CD4-positive, alpha-beta T cell (primary cell): ENCODE measurements at regions not wholly inside any gene's neighbourhood (a gene's known extent, or its start where the extent isn't known, plus 50 kb on each side); places are given as distances from the start of the nearest gene placed in this dataset.

ENCODE experiments used
- ATAC-seq: fragments of 200-7000 bp; cut with Tn5 transposase; one replicate; pipeline ENCODE4 v1.10.0; 2022; ENCODE audit warnings: mild to moderate bottlenecking; ENCODE audit not compliant: poor library complexity
- CTCF ChIA-PET: fragments of 350-600 bp; sonication (Branson Sonifier 250); formaldehyde crosslinking; loops from one replicate; lab custom pipeline; 2021; ENCODE audit warnings: antibody characterized with exemption, inconsistent platforms; lab: Charles Lee
- POLR2A ChIA-PET: fragments of 350-600 bp; sonication (Branson Sonifier 250); formaldehyde crosslinking; loops from one replicate; lab custom pipeline; 2021; ENCODE audit warnings: antibody characterized with exemption, inconsistent platforms; lab: Charles Lee
- DNase-seq, 14 experiments: peaks; one replicate each; pipeline ENCODE4 v3.0.0-alpha.2; 2013 to 2020; ENCODE audit warnings: mixed read lengths in 2 of 14
- H3K27ac ChIP-seq, 2 donors: one replicate each; pipeline versions ENCODE4 v1.5.1 to v1.7.0; 2013; ENCODE audit warnings: low read length in 2 of 2, low read depth in 1 of 2, mild to moderate bottlenecking in 1 of 2
- H3K27me3 ChIP-seq, 2 experiments: 1 replicate in 1 of 2; 2 replicates in 1 of 2; pipeline versions ENCODE4 v1.6.1 to v1.7.0; 2013; ENCODE audit warnings: low read length in 2 of 2, control low read depth in 1 of 2, mild to moderate bottlenecking in 1 of 2, moderate library complexity in 1 of 2; ENCODE audit not compliant: insufficient read depth in 2 of 2, control insufficient read depth in 1 of 2
- H3K36me3 ChIP-seq: one replicate; pipeline ENCODE4 v1.6.1; 2013; ENCODE audit warnings: low read length, control low read depth; ENCODE audit not compliant: insufficient read depth
- H3K4me1 ChIP-seq: one replicate; pipeline ENCODE4 v1.6.1; 2013; ENCODE audit warnings: low read length, control low read depth; ENCODE audit not compliant: insufficient read depth
- H3K4me3 ChIP-seq: one replicate; pipeline ENCODE4 v1.5.1; 2013; ENCODE audit warnings: mild to moderate bottlenecking, low read length, moderate library complexity
- H3K9me3 ChIP-seq, 2 experiments: 1 replicate in 1 of 2; 2 replicates in 1 of 2; pipeline versions ENCODE4 v1.6.1 to v1.7.0; 2013; ENCODE audit warnings: low read length in 2 of 2, mild to moderate bottlenecking in 2 of 2, control low read depth in 1 of 2, moderate library complexity in 1 of 2; ENCODE audit not compliant: control insufficient read depth in 1 of 2, insufficient read depth in 1 of 2
- H3K27ac Mint-ChIP-seq: one replicate; pipeline ENCODE4 v1.8.0; 2020; ENCODE audit warnings: mixed read lengths
- H3K27me3 Mint-ChIP-seq: one replicate; pipeline ENCODE4 v1.8.0; 2021; ENCODE audit warnings: mixed read lengths
- H3K36me3 Mint-ChIP-seq: one replicate; pipeline ENCODE4 v1.8.0; 2021; ENCODE audit warnings: low read depth, mixed read lengths
- H3K4me1 Mint-ChIP-seq: one replicate; pipeline ENCODE4 v1.8.0; 2021; ENCODE audit warnings: low read depth, mixed read lengths
- H3K4me3 Mint-ChIP-seq: one replicate; pipeline ENCODE4 v1.8.0; 2020; ENCODE audit warnings: mild to moderate bottlenecking, mixed read lengths
- H3K9me3 Mint-ChIP-seq: one replicate; pipeline ENCODE4 v1.8.0; 2020; ENCODE audit warnings: mixed read lengths
- CTCF ChIP-seq: fragments of 200-600 bp; IDR thresholded peaks from one replicate; pipeline ENCODE4 v1.8.0; 2022; ENCODE audit warnings: antibody characterized with exemption, mild to moderate bottlenecking
- intact Hi-C, 2 experiments: fragments of 100-400 bp; cut with DNase I in 1 of 2; cut with micrococcal nuclease in 1 of 2; formaldehyde crosslinking; loops; one replicate each; pipeline versions ENCODE4 v1.15.1 to v1.9.0; 2023 to 2025; cut with DNase I, micrococcal nuclease

DNA sequence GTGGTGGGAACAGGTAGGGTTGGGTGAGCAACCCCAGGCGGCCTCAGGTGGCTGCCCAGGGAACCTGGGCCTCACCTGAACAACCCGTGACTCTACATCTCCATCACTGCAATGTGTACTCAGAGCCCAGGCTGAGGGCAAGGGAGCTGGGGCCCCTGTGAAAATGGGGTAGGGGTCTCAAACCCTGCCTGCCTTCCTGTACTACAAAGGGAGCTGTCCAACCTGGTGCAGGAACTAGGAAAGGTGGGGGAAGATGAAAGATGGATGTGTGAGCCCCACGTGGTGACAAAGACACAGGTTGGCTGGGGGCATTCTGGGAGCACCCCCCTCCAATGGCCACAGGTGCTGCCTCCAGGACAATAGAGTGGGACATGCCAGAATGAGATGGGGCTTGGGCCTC is 62.1 kb upstream of the SLC2A12 start:
- ATAC-seq (no peak), DNase-seq (no peak)
- Histone ChIP-seq H3K4me3 (no peak overlapping the region), H3K36me3 (no peaks in the 10 kb centered on the region), H3K4me1 (no peaks in the 10 kb centered on the region), H3K9me3 (peaks cover 0 to 4% of the 10 kb centered on the region in 2 experiments), H3K27me3 (peaks cover 0 to 4% of the 10 kb centered on the region in 2 experiments), H3K27ac (no peak overlapping the region)
- TF ChIP-seq CTCF: no peak
- ChIA-PET CTCF (no interaction called here), POLR2A (no interaction called here)
- no peak overlapping the region for H3K27ac Mint-ChIP-seq
- peaks cover 7% of the 10 kb centered on the region for H3K27me3 Mint-ChIP-seq
- no peaks in the 10 kb centered on the region for H3K36me3 Mint-ChIP-seq
- H3K9me3 Mint-ChIP-seq: no peaks in the 10 kb centered on the region
- intact Hi-C loops: loop anchor here (5.0 kb wide), 1 partner anchor 768 kb away; no protein-coding TSS in a partner anchor
- no peak overlapping the region for H3K4me3 Mint-ChIP-seq
- no peaks in the 10 kb centered on the region for H3K4me1 Mint-ChIP-seq

DNA sequence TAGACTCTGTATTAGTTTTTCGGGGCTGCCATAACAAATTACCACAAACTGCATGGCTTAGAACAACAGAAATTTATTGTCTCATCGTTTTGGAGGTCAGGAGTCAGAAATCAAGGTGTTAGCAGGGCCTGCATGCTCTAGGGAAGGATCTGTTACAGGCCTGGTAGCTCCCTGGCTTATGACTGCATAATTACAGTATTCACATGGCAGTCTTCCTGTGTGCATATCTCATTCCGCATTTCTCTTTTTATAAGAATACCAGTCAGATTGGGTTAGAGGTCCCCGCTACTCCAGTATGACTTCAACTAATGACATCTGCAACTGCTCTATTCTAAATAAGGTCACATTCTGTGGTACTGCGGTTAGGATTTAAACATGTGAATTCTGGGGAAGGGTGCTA is 59.3 kb upstream of the SLC2A12 start:
- CTCF ChIA-PET: interaction anchor here (0.9 to 4.0 kb wide), 5 partner anchors 10 to 829 kb away, joined by 3 to 16 read pairs (median 4); no protein-coding TSS in a partner anchor
- Mint-ChIP-seq H3K27ac (no peak overlapping the region), H3K4me3 (no peak overlapping the region), H3K9me3 (no peaks in the 10 kb centered on the region), H3K27me3 (peaks cover 12% of the 10 kb centered on the region), H3K4me1 (no peaks in the 10 kb centered on the region), H3K36me3 (no peaks in the 10 kb centered on the region)
- POLR2A ChIA-PET: no interaction called here
- Histone ChIP-seq H3K4me1 (no peaks in the 10 kb centered on the region), H3K9me3 (no peaks in the 10 kb centered on the region), H3K36me3 (no peaks in the 10 kb centered on the region), H3K27me3 (peaks cover 0 to 4% of the 10 kb centered on the region in 2 experiments), H3K27ac (no peak overlapping the region), H3K4me3 (no peak overlapping the region)
- no peak for TF ChIP-seq CTCF
- ATAC-seq: no peak
- intact Hi-C loops: loop anchor here (1.0 to 5.0 kb wide), 2 partner anchors 771 to 830 kb away; no protein-coding TSS in a partner anchor
- no peak for DNase-seq

DNA sequence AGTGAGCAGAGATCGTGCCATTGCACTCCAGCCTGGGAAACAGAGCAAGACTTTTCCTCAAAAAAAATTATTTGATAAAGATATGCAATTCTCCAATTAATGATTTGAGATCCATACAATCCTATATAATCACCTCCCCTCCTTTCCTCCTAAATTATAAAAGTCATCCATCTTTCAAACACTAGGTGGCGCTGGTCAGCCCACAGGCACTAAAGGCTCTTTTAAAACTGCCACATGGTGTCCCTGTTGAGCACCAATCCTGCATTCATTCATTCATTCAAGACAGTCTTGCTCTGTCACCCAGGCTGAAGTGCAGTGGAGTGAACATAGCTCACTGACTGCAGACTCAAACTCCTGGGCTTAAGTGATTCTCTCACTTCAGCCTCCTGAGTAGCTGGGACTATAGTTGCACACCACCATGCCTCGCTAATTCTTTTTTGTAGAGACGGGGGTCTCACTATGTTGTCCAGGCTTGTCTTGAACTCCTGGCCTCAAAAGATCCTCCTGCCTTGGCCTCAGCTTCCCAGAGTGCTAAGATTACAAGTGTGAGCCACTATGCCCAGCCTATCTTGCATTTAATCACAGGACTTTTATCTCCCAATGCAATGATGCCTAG is 58.7 kb upstream of the SLC2A12 start:
- H3K4me1 Mint-ChIP-seq: no peaks in the 10 kb centered on the region
- peak; percentile 93 for TF ChIP-seq CTCF
- no peak overlapping the region for H3K4me3 Mint-ChIP-seq
- peaks cover 12% of the 10 kb centered on the region for H3K27me3 Mint-ChIP-seq
- no peak overlapping the region for H3K27ac ChIP-seq
- H3K9me3 ChIP-seq: no peaks in the 10 kb centered on the region
- H3K9me3 Mint-ChIP-seq: no peaks in the 10 kb centered on the region
- peak in 12 of 14 experiments; percentile 3 to 79 (median 22) for DNase-seq
- intact Hi-C loops: loop anchor here (1.0 to 5.0 kb wide), 2 partner anchors 771 to 830 kb away; no protein-coding TSS in a partner anchor
- no peak overlapping the region for H3K27ac Mint-ChIP-seq
- H3K36me3 Mint-ChIP-seq: no peaks in the 10 kb centered on the region
- CTCF ChIA-PET: interaction anchor here (0.9 to 4.0 kb wide), 5 partner anchors 10 to 829 kb away, joined by 3 to 16 read pairs (median 4); no protein-coding TSS in a partner anchor
- POLR2A ChIA-PET: no interaction called here
- H3K4me1 ChIP-seq: no peaks in the 10 kb centered on the region
- H3K4me3 ChIP-seq: no peak overlapping the region
- H3K27me3 ChIP-seq: peaks cover 0 to 4% of the 10 kb centered on the region in 2 experiments
- no peaks in the 10 kb centered on the region for H3K36me3 ChIP-seq
- peak; percentile 84 for ATAC-seq
